ENCODE measurements at regions not wholly inside any gene's neighbourhood (a gene's known extent, or its start where the extent isn't known, plus 50 kb on each side); places are given as distances from the start of the nearest gene placed in this dataset.

DNA sequence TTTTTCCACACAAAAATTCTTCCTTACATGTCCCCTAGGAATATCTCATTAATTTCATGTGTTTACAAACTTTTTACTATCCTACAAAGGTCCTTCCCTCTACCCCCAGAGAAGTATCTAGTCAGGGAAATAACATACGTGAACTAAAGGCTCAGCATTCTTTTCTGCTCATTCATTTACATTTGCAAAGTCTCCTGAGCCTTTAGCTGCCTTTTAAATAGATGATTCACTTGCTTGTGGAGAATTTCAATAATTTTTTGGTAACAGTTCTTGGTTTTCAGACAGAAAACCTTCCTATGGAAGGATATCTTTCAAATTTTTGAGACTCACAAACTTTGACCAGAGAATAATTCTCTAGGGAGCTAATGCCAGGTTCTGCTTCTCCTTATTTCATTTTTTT lies 81.5 kb upstream of the RMDN2 start:
- DNase-seq: no peak

- DNase-seq: no peak
Observed at GRCh38 chr2:37846207-37846606, 78.9 kb upstream of the RMDN2 start.

DNA sequence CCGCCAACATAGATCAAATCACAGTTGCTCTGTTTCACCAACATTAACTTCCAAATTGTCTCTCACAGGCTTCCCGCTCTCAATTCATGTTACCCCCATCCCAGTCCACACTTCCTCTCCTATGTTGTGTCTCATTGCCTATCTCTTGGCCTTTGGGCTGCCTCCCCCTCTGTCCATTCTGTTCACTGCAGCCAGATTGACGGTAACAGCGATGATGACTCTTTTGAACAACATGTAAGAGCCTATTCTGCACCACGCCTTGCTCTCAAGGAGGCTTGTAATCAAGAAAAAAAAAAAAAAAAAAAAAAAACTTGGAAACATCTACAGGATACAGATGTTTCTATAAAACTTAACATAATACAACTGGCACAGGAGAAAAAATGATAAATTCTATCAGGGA lies 77.3 kb upstream of the RMDN2 start:
- no peak for DNase-seq

DNA sequence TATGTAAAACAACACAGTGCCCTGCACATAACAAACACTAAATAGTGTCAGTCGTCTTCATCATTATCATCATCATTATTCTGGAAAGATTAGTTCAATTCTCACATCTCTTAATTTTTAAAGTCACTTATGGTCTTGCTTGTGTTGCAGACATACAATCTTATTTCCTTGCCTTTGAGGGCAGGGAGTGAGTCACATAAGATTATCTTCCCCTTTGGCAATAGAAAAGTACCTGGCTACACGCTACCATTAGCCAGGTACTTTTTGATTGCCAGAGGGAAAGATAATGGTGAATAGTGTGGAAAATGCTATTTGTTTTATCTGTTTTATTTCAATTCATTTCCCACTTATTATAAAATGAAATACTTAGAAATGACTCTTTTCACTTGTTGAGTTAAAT lies 76.6 kb upstream of the RMDN2 start:
- DNase-seq: no peak

DNA sequence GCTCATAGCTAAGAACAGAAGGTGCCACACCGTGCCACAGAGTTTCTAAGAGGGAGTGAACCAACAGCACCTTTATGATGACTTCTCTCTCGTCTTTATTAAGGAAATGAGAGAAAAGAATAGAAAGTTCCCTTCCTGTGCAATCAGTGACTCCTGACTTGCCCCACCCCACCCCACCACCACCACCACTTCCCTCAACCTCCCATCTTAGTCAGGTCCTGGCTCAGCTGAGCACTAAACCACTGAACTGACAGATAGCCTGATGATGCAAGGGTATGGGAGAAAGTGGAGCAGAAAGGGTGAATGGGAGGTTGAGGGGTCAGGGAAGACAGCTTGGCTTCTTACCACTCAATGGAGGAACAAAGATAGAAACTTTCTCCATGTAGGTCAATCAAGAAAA lies 75.2 kb upstream of the RMDN2 start:
- DNase-seq: no peak

DNA sequence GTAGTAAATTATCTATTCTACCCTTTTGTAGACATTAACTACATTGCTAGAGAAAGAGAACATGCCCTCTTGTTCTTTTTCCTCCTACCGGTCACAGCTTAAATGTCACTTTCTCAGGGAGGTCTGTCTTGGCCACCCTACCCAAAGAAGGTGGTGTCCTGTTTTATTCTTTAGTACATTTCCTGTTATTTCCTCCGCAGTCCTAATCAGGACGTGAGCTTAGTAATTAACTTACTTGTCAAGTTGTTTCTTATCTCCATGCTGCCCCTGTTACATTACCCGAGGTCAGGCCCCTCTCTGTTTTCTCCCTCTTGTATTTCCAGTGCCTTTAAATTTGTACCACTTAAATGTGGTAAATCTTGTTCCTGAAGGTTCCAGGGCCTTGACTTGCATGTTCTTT lies 73.7 kb upstream of the RMDN2 start:
- no peak for DNase-seq

DNA sequence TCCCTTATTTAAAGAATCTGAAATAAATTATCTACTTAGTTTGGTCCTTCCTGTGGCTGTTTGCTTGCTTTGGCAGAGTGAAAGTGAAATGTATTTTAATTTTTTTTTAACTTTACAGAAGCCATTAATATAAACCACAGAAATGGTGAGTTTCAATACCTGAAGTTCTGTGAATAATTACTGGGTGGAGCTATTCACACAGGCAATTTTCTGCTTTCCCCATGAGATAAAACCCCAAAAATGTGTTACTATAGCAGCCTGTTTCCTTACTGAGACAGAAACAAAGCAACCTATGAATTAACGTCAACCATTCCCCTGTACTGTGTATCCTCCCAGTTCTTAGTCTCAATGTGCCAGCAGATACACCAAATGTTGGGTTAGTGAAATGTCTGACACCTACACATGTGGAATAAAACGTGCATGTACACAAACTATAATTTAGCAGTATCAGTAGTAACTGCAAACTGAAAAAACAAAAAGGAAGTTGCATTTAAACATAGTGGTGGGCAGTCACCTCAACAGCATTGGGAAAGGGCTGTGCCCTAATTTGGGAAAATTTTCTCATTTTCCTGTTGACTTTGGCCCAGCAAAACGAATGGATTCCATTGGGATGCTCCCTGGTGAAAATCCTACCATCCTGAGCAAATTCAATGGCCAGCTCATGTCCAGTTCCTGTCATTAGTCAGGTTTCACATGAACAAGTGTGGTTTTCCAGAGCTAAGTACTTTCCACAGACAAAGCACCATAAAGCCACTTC lies 73.1 kb upstream of the RMDN2 start:
- DNase-seq: no peak

GRCh38 chr2:37852585-37853014 lies 72.5 kb upstream of the RMDN2 start:
- no peak for DNase-seq

GRCh38 chr2:37854676-37855282 lies 70.3 kb upstream of the RMDN2 start:
- DNase-seq: no peak

DNA sequence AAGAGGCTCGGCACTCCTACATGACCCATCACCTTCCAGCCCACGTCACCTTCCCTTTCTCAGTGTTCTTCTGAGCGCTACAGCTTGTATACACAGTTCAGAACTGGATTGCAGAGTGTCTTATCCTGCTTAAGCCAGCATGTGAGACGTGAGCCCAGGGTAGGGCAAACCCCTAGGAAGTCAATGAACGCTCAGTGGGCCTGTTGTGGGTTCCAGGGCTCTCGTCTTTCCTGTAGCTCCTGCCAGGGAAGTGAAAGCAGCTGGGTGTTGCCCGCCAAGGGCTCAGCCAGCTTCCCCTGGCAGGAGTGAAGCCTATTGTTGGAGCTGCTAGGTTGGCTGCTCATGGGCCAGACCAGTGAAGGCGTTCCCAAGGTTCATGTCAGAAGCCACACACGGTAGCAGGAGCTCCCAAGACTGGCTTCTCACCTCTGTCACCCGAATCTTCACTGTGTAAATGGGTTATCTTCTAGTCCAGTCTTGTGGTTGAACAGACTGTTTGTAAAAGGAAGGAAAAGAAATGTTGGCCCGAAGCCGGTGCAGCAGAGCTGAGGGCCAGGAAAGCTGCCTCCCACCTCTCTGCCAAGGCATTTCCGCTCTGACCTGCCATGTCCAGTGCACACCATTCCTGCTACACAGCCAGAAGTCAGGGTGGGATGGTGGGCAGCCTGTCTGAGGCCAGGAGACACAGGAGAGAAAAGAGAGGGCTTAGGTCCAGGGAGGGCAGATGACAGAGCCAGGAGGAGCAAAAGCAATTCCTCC lies 69.6 kb upstream of the RMDN2 start:
- peak; percentile 55 for DNase-seq

DNA sequence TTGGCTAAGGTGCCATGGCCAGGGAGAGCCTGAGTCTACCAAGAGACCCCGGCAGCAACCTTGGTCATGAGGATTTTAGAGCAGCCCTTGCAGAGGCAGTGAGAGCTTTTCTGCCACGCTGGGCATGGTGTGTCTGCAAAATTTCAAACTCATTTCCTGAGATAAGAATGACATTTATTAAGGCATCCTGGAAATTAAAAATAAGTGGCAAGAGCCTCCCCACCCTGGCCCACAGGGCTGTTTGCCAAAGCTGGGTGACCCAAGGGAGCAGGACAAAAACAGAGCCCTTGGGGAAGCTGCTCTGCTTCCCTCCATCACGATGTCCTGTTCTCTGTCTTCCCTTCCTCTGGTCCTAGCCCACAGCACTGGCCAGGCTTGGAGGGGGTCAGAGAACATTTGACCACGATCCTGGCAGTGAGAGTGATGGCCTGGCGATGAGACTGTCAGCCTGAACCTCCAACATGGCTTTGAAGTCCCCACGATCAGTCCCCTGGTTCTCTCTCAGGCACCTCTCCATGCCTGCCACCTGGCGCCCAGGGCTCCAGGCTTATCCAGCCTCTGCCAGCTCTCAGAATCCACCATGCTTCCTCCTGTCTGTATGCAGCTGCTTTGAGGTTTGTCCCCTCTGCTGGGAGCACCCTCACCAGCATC lies 68.9 kb upstream of the RMDN2 start:
- DNase-seq: peak; percentile 15

DNA sequence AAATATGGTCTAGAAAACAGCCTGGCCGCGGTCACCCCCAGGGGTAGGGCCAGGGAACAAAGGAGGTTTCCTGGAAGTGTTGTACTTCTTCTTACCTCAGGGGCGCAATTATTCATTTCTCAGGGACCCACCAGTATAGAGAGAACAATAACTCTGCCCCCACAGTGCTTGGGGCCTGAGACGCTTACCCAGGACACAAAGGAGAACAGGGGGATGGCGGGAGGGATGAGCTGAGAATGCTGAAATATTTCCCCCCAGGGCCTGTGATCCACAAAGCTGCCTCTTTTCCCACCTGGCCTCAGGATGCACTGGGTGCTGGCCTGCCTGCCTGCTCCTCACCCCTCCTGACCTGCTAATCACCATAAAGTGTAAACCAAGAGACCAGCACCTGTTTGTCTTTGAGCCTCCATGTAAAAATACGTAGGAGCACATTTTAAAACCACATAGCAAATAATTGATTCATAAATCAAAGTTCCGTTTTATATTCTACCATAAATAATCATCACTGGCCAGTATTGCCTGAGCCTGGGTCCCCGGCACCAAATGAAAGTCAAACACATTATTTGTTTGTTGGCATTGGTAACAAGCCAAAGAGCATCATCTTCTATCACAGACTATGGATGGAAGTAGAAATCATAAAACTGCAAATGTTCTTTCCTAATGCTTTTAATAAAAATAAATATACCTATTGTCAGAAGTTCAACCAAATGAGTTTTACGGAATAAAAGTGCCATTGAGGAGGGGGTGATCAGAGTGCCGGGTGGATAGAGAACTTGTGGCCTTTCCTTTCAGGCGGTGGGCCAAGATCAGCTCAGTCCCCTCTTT lies 67.3 kb upstream of the RMDN2 start:
- no peak for DNase-seq

DNA sequence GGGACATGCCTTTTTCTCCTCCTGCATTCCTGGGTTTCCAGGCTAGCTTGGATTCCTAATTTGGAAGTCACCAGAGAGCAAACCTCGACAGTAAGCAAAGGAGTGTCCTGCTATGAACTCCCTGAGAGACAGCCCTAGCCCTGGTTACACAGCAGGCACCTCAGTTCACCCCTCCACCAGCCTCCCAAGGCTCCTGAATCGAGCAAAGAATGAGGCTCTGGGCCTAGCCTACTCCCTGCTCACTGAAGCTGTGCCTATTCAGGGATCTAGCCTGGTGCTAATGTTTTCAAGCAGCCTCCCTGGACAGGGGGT lies 66.7 kb upstream of the RMDN2 start:
- DNase-seq: no peak

- no peak for DNase-seq
Observed at GRCh38 chr2:37858725-37859267, 66.3 kb upstream of the RMDN2 start.

DNA sequence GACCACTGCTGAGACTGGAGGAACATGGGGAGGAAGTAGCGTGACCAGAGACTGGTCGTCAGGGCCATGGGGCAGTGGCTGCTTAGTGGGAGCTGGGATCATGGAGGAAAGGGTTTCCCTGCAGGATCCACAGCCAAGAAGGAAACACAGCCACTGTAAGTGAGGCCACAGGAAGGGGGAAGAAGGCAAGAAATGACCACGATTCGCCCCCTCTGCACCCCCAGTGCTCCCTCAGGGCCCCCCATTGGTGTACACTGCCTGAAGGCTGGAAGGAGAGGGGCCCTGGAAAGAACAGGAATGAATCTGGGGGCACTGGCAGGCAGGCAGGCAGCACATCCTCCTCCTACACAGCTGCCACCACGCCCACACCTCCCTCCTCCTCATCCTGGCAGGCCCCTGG lies 62.5 kb upstream of the RMDN2 start:
- no peak for DNase-seq

DNA sequence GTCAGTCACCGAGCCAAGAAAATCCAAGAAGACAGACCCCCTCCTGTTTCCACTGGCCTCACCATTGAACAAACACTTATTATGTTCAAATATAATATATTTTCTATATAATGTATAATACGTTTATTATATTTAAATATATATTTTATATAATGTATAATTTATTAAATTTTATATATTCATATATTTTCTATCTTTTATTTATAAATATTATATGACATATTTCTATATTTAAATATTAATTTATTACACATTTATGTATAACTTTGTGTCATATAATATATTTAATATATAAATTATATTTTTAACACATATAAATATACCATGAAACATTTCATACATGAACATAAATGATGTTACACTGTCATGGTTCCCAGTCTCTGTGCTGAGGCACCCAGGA lies 60.9 kb upstream of the RMDN2 start:
- DNase-seq: no peak

GRCh38 chr2:37865640-37866039 lies 59.4 kb upstream of the RMDN2 start:
- DNase-seq: no peak

DNA sequence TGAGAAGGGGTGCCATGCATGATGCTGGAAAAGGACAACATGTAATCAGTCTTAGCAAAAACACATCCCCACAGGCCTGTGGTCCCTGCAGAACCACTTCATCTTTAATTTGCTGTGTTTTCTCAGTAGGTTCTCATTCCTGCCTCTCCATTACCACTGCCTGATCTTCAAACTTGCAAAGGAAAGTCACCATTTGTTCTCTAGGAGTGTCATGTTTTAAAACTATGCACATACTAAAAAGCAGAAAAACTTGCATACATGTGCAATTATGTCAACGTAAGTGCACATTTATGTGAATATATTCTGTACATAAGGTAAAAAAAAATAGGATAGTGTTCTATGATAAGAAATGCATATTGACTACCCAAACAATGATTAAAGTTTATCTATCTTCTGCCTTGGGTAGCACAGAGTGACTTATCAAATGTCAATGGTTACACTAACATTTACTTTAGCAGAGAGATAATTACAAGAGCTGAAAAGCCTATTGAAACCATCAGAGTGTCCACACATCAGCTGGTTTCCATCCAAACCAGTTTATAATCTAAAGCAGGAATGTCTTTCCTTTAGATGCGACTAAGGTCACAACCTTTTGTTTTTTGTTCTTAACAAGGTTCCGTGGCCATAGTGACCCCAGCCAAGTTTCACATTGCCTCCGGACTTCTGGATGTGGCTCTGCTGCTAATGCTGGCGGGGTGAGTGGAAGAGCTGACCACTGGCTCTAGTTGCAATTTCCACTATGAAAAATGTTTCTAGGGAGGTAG lies 58.7 kb upstream of the RMDN2 start:
- DNase-seq: no peak

DNA sequence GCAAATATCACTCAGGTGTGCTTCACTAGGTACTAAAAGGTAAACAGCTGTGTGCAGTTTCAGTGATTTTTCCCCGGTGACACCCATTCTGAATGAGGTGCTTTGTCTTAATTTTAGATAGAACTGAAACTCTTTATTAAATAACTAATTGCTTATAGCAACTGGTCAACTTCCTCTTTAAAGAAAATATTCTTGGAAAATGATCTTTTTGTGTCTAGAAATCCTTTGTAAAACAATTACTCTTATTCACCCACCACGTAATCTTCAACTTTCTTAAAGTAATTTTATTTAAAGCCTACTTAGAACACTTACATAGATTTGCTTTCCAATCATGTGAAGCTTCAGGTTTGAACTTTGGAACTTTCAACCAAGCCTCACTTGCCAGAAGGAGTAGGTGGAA lies 57.9 kb upstream of the RMDN2 start:
- no peak for DNase-seq

DNA sequence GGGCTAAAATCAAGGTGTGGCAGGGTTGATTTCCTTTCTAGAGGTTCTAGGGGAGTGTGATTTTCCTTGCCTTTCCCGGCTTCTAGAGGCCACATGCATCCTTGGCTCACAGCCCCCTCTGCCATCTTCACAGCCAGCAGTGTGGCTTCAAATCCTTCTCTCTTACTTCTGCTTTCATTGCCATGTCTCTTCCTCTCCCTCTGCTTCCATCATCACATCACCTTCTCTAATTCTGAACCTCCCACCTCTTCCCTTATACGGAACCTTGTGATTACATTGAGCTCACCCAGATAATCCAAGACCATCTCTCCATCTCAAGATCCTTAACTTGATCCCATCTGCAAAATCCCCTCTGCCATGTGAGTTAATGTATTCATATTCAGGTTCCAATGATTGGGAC lies 56.2 kb upstream of the RMDN2 start:
- DNase-seq: no peak

GRCh38 chr2:37869304-37869703 lies 55.8 kb upstream of the RMDN2 start:
- DNase-seq: no peak

DNA sequence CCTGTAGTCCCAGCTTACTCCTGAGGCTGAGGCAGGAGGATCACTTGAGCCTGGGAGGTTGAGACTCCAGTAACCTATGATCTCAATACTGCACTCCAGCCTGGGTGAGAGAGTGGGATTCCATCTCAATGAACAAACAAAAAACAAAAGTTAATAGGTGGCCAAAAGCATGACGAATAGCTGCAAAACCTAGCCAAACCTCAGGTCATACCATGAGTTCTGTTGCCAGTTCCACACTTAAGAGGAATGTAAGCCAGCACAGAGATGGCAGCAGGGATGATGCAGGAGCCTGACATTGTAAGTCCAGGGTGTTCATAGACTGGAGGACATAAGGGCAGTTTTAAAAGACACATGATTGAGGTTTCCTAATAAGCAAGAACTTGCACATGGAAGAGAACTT lies 55.3 kb upstream of the RMDN2 start:
- no peak for DNase-seq
